ENCODE measurements at regions not wholly inside any gene's neighbourhood (a gene's known extent, or its start where the extent isn't known, plus 50 kb on each side); places are given as distances from the start of the nearest gene placed in this dataset.

GRCh38 chr20:1061484-1062221, 56.7 kb upstream of the PSMF1 start:
- TF ChIP-seq POLR2A (IDR thresholded peaks at IDR 0.05; ENCODE audit: low read length) (no peak), GATA1 (IDR thresholded peaks at IDR 0.05; ENCODE audit: low read depth, low read length) (no peak)

All from erythroblast (primary cell).